ENCODE measurements at regions not wholly inside any gene's neighbourhood (a gene's known extent, or its start where the extent isn't known, plus 50 kb on each side); places are given as distances from the start of the nearest gene placed in this dataset.

GRCh38 chr2:104583811-104584210 is 270.1 kb upstream of the POU3F3 start:
- TF ChIP-seq, protein P1, sequence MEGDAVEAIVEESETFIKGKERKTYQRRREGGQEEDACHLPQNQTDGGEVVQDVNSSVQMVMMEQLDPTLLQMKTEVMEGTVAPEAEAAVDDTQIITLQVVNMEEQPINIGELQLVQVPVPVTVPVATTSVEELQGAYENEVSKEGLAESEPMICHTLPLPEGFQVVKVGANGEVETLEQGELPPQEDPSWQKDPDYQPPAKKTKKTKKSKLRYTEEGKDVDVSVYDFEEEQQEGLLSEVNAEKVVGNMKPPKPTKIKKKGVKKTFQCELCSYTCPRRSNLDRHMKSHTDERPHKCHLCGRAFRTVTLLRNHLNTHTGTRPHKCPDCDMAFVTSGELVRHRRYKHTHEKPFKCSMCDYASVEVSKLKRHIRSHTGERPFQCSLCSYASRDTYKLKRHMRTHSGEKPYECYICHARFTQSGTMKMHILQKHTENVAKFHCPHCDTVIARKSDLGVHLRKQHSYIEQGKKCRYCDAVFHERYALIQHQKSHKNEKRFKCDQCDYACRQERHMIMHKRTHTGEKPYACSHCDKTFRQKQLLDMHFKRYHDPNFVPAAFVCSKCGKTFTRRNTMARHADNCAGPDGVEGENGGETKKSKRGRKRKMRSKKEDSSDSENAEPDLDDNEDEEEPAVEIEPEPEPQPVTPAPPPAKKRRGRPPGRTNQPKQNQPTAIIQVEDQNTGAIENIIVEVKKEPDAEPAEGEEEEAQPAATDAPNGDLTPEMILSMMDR (conservative IDR thresholded peaks at IDR 0.05 in 1 of 2, IDR thresholded peaks at IDR 0.05 in 1 of 2; ENCODE audit: low read depth in 1 of 2, low read length in 2 of 2) = no peak
- no peak for TF ChIP-seq EZH2 (IDR thresholded peaks at IDR 0.05; ENCODE audit: low read length, missing control alignments)

Measured in fibroblast of lung (primary cell).